Liver (tissue), 8 donors: ENCODE measurements at regions not wholly inside any gene's neighbourhood (a gene's known extent, or its start where the extent isn't known, plus 50 kb on each side); places are given as distances from the start of the nearest gene placed in this dataset.

Experiments used
- DNase-seq: peaks from one replicate; pipeline ENCODE4 v3.0.0-alpha.2; 2017; ENCODE audit warnings: low spot score
- H3K27ac ChIP-seq, 2 donors: one replicate each; pipeline ENCODE4 v1.7.0; 2013; ENCODE audit warnings: inconsistent platforms in 2 of 2, low read length in 2 of 2, control low read depth in 1 of 2, low read depth in 1 of 2, mild to moderate bottlenecking in 1 of 2
- H3K27me3 ChIP-seq, 4 donors: one replicate each; pipeline versions ENCODE4 v1.6.1 to v1.7.0; 2013; ENCODE audit warnings: low read length in 3 of 4, inconsistent platforms in 1 of 4, mild to moderate bottlenecking in 1 of 4, moderate library complexity in 1 of 4; ENCODE audit not compliant: control insufficient read depth in 4 of 4, insufficient read depth in 4 of 4
- H3K36me3 ChIP-seq, 4 donors: one replicate each; pipeline versions ENCODE4 v1.6.1 to v1.7.0; 2013; ENCODE audit warnings: low read length in 3 of 4, mild to moderate bottlenecking in 3 of 4, low read depth in 1 of 4, moderate library complexity in 1 of 4; ENCODE audit not compliant: control insufficient read depth in 4 of 4, insufficient read depth in 3 of 4
- H3K4me1 ChIP-seq, 4 donors: one replicate each; pipeline versions ENCODE4 v1.6.1 to v1.7.0; 2013; ENCODE audit warnings: low read length in 3 of 4, mild to moderate bottlenecking in 3 of 4, moderate library complexity in 1 of 4; ENCODE audit not compliant: control insufficient read depth in 4 of 4, insufficient read depth in 4 of 4
- H3K4me3 ChIP-seq, 3 donors: one replicate each; pipeline versions ENCODE4 v1.6.1 to v1.7.0; 2013; ENCODE audit warnings: low read length in 3 of 3, control low read depth in 1 of 3, low read depth in 1 of 3, mild to moderate bottlenecking in 1 of 3
- H3K9ac ChIP-seq, 2 donors: one replicate each; pipeline ENCODE4 v1.7.0; 2013; ENCODE audit warnings: low read length in 2 of 2, mild to moderate bottlenecking in 2 of 2, moderate library complexity in 2 of 2, control low read depth in 1 of 2, low read depth in 1 of 2
- H3K9me3 ChIP-seq, 4 donors: one replicate each; pipeline versions ENCODE4 v1.6.1 to v1.7.0; 2013; ENCODE audit warnings: low read length in 3 of 4; ENCODE audit not compliant: control insufficient read depth in 4 of 4
- ATF3 ChIP-seq: IDR thresholded peaks from 2 replicates; pipeline ENCODE4 v1.6.1; 2016; ENCODE audit warnings: antibody characterized with exemption
- CTCF ChIP-seq: fragments of 150-350 bp; IDR thresholded peaks from 2 replicates; pipeline ENCODE4 v1.5.1; 2017; ENCODE audit warnings: improper control_type of control experiment, low read depth, low read length; ENCODE audit not compliant: missing input control
- FOXA1 ChIP-seq: IDR thresholded peaks from 2 replicates; pipeline ENCODE4 v1.6.1; 2016; ENCODE audit warnings: antibody characterized with exemption
- FOXA2 ChIP-seq: IDR thresholded peaks from 2 replicates; pipeline ENCODE4 v1.6.1; 2016; ENCODE audit warnings: antibody characterized with exemption
- GABPA ChIP-seq, 2 donors: IDR thresholded peaks in 1 of 2; conservative IDR thresholded peaks in 1 of 2; 2 replicates each; pipeline ENCODE4 v1.6.1; 2016; ENCODE audit warnings: antibody characterized with exemption in 2 of 2, mild to moderate bottlenecking in 1 of 2, moderate library complexity in 1 of 2
- MAX ChIP-seq: IDR thresholded peaks from 2 replicates; pipeline ENCODE4 v1.6.1; 2016; ENCODE audit warnings: antibody characterized with exemption
- NR2F2 ChIP-seq: IDR thresholded peaks from 2 replicates; pipeline ENCODE4 v1.6.1; 2016; ENCODE audit warnings: antibody characterized with exemption
- REST ChIP-seq: IDR thresholded peaks from 2 replicates; pipeline ENCODE4 v1.6.1; 2016; ENCODE audit warnings: antibody characterized with exemption, mild to moderate bottlenecking
- SP1 ChIP-seq: IDR thresholded peaks from 2 replicates; pipeline ENCODE4 v1.6.1; 2018; ENCODE audit warnings: antibody characterized with exemption, mild to moderate bottlenecking
- TAF1 ChIP-seq: conservative IDR thresholded peaks from 2 replicates; pipeline ENCODE4 v1.6.1; 2016; ENCODE audit warnings: antibody characterized with exemption, mild to moderate bottlenecking
- YY1 ChIP-seq: IDR thresholded peaks from 2 replicates; pipeline ENCODE4 v1.6.1; 2016; ENCODE audit warnings: antibody characterized with exemption, mild to moderate bottlenecking
- ZBTB33 ChIP-seq: IDR thresholded peaks from 2 replicates; pipeline ENCODE4 v1.6.1; 2016; ENCODE audit warnings: antibody characterized with exemption
- WGBS: extraction: QIAGEN DNeasy Blood & Tissue Kit; methylation state at CpG from one replicate; pipeline ENCODE4 v1.1.7; 2013; 5-methylcytosine and 5-hydroxymethylcytosine counted together
- donor health status: healthy.
- donor health status: healthy.
- donor health status: healthy.
- donor health status: healthy.
- donor health status: healthy.

- peaks cover 0 to 1% (median 0%) of the 10 kb centered on the region in 4 donors for H3K4me1 ChIP-seq
- DNase-seq, result no peak
- H3K27ac ChIP-seq, result no peak overlapping the region
- H3K9ac ChIP-seq, result no peak overlapping the region
- 78% methylated on average over 8 of the region's 8 CpGs for WGBS
- peaks cover 0 to 3% (median 0%) of the 10 kb centered on the region in 4 donors for H3K27me3 ChIP-seq
- no peak overlapping the region for H3K4me3 ChIP-seq
- H3K36me3 ChIP-seq, result no peaks in the 10 kb centered on the region
- TF ChIP-seq TAF1 (no peak), SP1 (no peak), YY1 (no peak), FOXA2 (no peak), GABPA (IDR thresholded peaks at IDR 0.05 in 1 of 2, conservative IDR thresholded peaks at IDR 0.05 in 1 of 2) (no peak)
- no peaks in the 10 kb centered on the region for H3K9me3 ChIP-seq
Observed at GRCh38 chr2:234286118-234286598, 210.7 kb downstream of the ARL4C start.

GRCh38 chr2:234285541-234285940 is 211.3 kb downstream of the ARL4C start:
- H3K4me1 ChIP-seq, result peaks cover 0 to 1% (median 0%) of the 10 kb centered on the region in 4 donors
- no peak for DNase-seq
- H3K4me3 ChIP-seq, result no peak overlapping the region
- H3K9ac ChIP-seq, result no peak overlapping the region
- TF ChIP-seq ATF3 (no peak), GABPA (IDR thresholded peaks at IDR 0.05 in 1 of 2, conservative IDR thresholded peaks at IDR 0.05 in 1 of 2) (no peak), SP1 (no peak), ZBTB33 (no peak), REST (no peak), NR2F2 (no peak)
- H3K27me3 ChIP-seq, result peaks cover 0 to 3% (median 0%) of the 10 kb centered on the region in 4 donors
- no peak overlapping the region for H3K27ac ChIP-seq
- no peaks in the 10 kb centered on the region for H3K36me3 ChIP-seq
- no peaks in the 10 kb centered on the region for H3K9me3 ChIP-seq
- 95% methylated on average over 1 of the region's 1 CpG for WGBS

GRCh38 chr2:234279637-234280036 is 217.2 kb downstream of the ARL4C start:
- H3K27ac ChIP-seq, result no peak overlapping the region

More at GRCh38 chr2:234279637-234280036, 217.2 kb downstream of the ARL4C start:
- Histone ChIP-seq H3K4me1 (no peaks in the 10 kb centered on the region), H3K9ac (no peak overlapping the region), H3K27me3 (peaks cover 0 to 8% (median 0%) of the 10 kb centered on the region in 4 donors), H3K36me3 (no peaks in the 10 kb centered on the region), H3K9me3 (peaks cover 0 to 1% (median 0%) of the 10 kb centered on the region in 4 donors), H3K4me3 (no peak overlapping the region)
- WGBS, result 80% methylated on average over 3 of the region's 3 CpGs
- DNase-seq, result no peak
- TF ChIP-seq CTCF, result no peak
- no peak for TF ChIP-seq FOXA1
- TF ChIP-seq MAX, result no peak
- TF ChIP-seq NR2F2, result no peak
- no peak for TF ChIP-seq SP1
- TF ChIP-seq YY1, result no peak
- TF ChIP-seq ATF3, result no peak
- no peak for TF ChIP-seq TAF1
